Right forelimb (tissue), 1 donor: ENCODE measurements at regions not wholly inside any gene's neighbourhood (a gene's known extent, or its start where the extent isn't known, plus 50 kb on each side); places are given as distances from the start of the nearest gene placed in this dataset.
"Not testable (repeated sequence)": the region's sequence is repeated elsewhere in the genome, so short reads cannot be mapped to it uniquely, and the experiment has no call there.

Source experiments
- DNase-seq: peaks from one replicate; pipeline ENCODE4 v3.0.0-alpha.2; 2018

DNA sequence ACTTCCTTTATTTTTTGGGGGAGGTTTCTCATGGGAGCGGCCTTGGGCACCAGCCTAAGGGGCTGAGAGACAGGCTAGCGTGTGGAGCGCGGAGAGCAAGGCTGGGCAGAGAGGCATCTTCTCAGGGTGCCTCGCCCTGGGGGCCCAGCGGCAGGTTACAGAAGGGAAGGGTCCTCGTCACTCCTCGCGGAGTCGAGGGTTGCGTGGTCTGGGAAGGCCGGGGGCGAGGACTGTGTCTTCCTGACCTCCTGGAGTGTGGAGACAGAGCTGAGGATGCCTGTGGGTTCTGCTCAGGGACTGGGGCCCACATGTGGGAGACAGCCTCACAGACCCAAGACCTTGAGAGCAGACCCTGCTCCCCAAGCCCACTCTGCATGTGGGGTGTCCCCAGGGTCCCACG, 79.6 kb upstream of the LRPAP1 start:
- peak; percentile 10 for DNase-seq

DNA sequence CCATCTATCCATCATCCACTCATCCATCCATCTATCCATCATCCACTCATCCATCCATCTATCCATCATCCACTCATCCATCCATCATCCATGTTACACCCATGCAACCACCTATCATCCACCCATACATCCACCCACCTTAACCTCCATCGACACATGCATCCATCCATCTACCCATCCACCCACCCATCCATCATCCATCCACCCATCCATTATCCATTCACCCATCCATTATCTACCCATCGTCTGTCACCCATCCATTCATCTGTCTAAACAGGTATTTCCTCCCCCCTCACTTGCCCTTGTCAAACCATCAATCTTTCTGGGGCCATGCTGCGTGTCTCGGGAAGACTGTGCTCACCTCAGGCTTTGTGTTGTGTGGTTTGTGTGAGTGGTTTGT, 78.6 kb upstream of the LRPAP1 start:
- DNase-seq, result not testable (repeated sequence)

DNA sequence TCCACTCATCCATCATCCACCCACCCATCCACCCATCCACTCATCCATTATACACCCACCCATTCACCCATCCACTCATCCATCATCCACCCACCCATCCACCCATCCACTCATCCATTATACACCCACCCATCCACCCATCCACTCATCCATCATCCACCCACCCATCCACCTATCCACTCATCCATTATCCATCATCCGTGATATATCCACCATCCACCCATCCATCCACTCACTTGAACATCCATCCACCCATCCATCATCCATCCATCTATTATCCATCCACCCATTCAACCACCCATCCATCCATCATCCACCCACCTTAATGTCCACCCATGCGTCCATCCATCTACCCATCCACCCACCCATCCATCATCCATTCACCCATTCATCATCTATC, 77.7 kb upstream of the LRPAP1 start:
- DNase-seq, result peak; percentile 13

DNA sequence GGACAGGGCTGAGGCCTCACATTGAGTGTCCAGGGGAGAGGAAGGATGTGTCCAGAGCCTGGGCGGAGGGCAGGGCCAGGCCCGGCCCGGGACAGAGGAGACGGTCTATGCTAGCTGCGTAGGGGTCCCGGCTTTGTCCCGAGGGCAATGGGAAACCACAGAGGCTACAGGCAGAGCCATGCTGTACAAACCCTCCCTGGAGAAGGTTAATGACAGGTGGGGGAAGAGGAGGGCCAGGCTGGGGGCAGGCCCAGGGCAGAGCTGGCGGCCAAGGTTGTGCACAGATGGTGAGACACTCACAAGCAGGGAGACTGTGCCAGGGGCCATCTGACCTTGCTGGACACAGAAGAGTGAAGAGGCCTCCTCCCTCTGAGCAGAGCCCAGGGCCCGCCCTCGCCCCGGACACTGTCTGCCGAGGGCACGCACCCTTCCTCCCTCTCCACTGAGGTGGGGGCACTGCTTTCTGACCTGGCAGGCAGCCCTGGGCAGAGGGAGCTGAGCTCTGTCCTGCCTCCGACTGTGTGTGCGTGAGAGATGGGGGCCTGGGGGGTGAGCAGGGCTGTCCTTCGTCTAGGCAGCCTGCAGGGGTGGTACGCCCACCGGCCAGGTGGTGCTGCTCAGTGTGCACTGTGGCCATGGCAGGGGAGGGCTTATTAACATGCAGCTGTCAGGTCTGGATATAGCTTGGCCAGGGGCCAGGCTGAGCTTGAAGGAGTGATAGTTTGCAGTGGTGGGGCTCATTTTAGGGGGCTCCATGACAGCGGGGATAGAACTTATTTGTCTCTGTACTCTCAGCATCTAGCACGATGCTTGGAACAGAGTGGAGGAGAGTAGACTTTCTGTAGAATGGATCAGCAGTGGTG, 75.7 kb upstream of the LRPAP1 start:
- DNase-seq, result peak; percentile 54

DNA sequence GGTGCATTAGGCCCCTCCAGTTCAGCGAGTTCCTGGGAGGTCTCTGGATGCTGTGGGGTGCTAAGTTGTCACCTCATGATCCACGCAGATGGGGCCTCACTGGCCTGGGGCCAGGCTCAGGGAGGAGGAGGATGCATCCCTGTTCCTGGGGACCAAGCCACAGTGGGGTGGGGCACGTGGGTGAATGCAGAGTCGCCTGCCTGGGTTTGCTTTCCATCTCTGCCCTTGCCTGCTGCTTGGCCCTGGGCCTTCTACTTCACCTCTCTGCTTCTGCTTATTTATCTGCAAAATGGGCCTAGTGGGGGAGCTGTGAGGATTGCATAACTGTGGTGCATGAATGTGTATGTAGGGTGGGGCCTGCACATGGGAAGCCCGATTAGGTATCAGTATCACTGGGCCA, 74.6 kb upstream of the LRPAP1 start:
- peak; percentile 41 for DNase-seq

DNA sequence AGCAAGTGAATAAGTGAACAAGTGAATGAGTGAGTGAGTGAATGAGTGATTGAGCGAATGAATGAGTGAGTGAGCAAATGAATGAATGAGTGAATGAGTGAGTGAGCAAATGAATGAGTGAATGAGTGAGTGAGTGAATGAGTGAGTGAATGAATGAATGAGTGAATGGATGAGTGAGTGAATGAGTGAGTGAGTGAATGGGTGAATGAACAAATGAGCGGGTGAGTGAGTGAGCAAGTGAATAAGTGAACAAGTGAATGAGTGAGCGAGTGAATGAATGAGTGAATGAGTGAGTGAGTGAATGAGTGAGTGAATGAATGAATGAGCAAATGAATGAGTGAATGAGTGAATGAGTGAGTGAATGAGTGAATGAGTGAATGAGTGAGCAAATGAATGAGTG, 74.0 kb upstream of the LRPAP1 start:
- DNase-seq, result peak; percentile 9

DNA sequence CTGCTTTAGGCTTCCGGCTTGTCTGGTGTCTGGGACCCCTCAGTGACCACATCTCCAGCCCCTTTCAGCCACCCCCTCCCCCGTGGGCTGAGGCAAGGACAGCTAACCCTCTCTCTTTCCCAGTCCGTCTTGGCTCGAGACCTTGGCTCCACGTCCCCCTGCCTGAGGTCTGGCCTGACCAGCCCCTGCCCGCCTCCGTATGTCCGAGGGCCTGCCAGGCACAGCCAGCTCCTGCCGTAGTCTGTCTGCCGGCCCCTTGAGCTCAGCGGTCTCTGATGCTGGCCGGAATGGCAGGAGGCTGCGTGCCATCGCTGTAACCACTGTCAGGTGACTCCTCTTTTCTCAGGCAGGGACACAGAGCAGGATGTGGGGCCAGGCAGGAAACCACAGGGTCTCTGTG, 73.3 kb upstream of the LRPAP1 start:
- peak; percentile 24 for DNase-seq

DNA sequence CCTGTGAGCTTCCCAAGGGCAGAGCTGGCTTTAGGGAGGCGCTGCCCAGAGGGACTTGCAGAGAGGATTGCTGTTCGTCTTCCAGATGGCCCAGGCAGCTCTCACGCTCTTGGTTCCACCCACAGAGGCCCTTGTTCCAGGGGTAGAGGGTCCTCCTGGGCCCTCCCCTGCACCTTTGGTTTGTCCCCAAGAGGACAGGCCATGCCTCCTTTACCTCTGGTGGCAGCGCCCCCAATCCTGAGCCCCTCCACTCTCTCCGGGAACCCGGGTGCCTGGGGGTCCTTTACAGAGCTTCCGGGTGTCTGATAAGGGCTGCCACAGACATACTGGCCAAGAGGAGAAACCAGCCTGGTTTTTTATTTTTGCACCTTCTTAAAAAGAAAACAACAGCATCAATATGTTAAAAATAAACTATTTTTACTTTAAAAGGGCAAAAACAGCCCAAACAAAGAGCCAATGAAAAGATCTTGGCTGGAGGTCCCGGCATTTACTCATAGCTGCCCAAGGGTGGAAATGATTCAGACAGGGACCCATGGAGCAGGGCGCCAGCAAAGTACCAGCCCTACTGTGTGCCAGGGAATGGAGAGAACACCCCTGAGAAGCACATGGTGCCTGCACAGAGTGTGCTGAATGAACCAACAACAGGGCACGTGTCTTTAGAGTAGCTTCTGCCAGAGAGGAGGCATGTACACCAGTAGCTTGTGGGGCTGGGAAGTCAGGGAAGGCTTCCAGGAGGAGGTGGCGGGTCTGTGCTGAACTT, 70.8 kb upstream of the LRPAP1 start:
- DNase-seq, result not testable (repeated sequence)

DNA sequence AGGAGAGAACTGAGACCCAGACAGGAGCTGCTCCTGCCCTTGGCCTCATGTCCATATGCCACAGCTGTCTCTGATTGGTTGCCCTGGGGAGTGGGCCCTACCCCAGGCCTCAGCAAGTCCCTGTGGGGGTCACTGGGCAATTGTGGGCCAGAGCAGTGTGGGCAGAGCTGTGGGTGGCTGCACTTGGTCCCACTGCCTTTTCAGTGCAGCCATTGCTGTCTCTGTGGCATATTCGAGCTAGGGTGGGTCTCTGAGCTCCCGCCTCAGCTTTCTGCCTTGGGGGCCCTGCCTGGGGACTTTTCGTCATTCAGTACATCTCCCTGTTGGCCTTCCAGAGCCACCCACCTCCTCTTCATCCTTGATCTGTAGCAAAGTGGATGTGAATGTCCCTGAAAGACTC, 69.8 kb upstream of the LRPAP1 start:
- no peak for DNase-seq

DNA sequence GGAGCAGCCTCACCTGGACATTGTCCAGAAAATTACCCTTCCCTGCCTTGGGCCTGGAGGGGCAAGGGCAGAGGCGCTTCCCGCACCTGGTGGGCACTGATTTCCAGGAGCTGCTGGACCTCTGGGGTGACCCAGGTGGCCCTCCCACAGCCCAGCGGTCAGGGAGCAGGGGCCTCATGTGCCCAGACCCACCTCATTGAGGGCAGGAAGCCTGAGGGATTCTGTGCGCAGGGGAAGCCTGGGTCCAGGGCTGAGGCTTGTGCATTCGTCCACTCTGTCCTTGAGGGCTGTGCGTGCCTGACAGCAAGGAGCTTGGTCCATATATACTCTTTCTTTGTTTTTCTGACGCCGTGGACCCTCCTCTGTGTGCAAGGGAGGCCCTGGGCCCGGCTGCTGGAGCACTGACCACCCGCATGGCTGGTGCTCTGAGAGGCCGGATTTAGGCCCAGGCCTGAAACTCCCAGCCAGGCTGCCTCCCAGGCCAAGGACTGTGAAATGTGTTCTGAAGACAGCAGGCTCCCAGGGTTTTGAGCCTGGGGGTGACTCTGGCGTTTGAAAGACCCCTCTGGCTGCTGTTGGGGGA, 69.0 kb upstream of the LRPAP1 start:
- not testable (repeated sequence) for DNase-seq

DNA sequence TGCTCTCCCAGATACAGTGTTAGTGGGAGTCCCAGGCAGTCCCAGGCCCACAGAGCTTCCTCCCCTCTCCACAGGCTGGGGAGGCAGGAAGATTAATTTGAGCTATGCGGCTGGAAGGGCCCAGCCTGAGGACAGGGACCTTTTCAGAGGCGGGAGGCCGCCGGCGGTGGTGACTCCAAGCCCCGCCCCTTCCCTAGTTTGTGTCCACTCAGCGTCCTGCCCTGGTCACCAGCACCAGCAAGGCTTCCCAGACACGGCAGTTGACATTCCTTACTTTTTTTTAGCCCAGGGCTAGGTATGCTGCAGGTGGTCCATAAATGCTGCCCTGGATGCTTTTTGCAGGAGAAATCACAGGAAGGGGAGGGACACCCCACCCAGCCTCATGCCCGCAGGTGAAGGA, 67.7 kb upstream of the LRPAP1 start:
- DNase-seq, result no peak

DNA sequence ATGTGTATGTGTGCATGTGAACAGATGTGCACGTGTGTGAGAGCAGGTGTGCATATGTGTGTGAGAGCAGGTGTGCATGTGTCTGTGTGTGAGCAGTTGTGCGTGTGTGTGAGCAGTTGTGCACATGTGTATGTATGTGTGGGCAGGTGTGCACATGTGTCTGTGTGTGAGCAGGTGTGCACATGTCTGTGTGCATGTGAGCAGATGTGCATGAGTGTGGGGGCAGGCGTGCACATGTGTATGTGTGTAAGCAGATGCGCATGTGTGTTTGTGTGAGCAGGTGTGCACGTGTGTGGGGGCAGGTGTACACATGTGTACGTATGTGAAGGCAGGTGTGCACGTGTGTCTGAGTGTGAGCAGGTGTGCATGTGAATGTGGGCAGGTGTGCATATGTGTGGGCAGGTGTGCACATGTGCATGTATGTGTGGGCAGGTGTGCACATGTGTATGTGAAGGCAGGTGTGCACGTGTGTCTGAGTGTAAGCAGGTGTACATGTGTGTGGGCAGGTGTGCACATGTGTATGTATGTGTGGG, 66.5 kb upstream of the LRPAP1 start:
- DNase-seq, result no peak

DNA sequence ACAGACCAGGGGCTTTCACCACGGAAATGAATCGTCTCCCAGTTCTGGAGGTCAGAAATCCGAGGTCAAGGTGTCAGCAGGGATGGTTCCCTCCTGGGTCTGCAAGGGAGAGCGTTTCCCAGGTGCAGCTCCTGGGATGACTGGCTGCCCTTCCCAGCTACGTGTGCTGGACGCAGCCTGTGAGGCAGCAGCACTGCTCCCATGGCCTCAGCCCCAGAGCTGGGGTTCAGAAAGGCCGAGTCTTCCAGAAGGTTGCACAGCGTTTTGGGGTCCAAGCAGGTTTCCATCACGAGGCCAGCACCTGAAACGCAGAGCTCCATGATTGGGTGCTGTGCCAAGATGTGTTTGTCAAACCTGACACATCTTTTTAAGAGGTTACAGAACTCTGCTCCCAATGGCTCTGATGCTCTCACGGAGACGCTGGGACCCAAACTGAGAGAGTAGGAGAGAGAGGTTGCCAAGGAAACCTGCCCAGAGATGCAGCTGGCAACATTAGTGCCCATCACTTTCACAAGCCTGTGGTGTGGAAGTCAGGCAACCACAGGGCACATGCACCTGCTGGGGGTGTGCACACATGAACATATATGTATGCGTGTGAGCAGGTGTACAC, 65.8 kb upstream of the LRPAP1 start:
- DNase-seq, result not testable (repeated sequence)

DNA sequence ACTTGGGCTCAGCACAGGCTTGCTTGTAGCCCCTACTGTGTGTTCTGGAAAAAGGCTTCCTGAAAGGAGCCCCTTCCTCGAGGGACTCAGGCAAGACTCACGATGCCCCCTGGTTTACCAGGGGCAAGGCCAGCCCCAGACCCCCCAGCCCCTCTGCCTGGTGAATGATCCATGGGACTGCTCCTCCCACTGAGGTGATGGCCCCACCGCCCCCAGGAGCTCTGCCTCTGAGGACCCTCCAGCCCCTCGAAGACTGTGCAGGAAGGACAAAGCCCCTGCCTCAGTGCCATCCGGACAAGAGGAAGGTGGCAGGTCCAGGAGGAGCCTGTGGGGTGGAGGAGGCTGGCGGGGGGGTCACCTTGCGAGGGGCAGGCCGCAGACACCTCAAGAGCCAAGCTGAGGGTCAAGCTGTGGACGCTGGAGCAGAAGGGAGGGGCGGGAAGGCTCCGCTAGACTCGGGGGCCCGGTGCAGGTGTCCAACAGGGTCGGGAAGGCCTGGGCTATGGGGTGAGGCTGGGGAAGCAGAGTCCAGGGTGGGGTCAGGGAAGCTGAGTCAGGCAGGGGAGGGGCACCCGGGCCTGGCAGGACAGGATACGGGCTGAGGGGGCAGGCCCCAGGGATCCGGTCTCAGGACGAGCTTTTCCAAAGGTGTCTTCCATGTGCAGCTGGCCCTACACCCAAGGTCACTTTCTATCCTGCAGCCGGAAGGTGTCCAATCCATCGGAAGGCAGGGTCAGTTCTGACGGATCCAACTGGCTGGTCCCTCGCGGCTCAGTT, 64.9 kb upstream of the LRPAP1 start:
- not testable (repeated sequence) for DNase-seq

DNA sequence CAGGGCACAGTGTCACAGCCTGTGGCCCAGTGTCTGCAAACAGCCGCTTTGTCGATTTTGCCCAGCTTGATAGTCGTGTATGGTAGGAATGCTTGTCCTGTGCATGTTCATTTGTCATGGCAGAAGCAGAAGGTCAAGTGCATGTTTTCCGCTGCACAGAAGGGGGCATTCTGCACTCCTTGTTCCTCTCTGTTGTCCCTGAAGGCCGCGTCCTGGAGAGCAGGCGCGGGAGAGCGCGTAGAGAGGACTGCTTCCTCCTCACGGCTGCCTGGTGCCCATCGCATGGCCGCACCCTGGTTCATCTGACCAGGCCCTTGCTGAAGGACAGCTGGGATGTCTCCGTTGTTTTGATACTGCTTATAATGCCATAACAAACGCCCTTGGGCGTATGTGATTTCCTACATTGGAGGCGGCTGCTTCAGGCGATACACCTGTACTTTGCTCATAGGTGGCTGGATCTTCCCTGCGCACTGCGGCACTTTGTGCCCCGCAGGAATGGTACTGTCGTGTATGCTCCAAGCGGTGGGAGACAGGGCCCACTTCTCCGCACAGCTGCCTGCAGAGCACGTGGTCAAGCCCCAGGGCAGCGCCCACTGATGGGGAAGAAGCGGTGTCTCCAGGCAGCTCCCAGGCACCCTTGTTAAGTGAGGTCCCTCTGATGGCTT, 63.5 kb upstream of the LRPAP1 start:
- not testable (repeated sequence) for DNase-seq

DNA sequence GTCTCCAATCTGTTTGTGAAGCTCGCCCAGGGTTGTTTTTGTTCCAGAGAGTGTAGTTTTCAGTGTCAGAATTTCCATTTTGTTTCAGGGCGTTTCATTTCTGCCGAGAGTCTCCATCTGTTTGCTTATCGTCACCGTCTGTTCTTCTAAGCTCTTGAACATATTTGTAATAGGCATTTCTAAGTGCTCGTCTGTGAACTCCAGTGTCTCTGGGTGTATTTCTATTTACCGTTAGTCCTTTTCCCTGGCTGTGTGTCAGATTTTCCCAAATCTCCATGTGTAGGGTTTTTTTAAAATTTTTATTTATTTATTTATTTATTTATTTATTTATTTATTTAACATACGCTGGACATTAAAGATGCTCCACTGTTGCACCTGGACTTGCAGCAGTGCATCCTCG, 62.5 kb upstream of the LRPAP1 start:
- DNase-seq, result not testable (repeated sequence)

DNA sequence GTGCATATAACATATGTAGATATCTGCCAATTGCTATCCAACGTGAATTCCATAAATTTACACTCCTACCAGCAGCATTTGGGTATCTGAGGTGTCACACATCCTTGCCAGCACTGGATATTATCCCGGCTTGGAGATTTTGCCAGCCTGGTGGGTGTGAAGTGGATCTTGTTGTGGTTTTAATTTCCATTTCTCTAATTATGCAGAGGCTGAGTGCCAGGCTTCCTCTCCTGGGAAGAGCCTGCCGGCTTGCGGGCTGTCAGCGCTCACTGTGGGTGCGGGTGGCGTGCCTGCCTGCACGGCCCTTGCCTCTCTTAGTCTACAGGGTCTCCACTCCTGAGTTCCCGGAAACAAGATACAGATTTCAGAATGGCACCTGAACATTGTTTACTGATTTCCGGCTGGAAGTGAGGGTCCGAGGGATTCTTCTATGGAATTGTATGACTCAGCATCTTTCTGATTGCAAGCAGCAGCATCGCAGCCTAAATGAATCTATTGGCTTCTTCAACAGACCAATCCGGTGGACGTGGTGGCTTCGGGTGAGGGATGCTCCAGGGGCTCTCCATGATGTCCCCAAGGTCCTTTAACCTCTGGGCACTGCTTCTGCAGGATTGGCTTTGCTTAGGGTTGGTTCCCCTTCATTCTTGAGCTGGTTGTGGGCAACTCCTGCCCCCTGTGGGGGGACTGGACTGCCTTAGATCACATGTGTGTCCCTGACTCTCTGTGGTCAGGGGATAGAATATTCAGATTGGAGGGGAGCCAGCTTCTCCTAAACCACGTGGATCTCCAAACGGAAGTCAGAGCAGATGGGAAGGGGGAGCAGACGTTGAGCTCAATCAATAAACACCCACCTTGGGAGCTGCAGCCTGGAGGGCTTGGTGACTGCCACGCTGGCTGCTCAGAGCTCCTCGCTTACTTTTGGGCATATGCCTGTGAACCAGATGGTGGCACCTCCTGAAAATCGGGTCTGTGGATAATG, 58.0 kb upstream of the LRPAP1 start:
- not testable (repeated sequence) for DNase-seq

DNA sequence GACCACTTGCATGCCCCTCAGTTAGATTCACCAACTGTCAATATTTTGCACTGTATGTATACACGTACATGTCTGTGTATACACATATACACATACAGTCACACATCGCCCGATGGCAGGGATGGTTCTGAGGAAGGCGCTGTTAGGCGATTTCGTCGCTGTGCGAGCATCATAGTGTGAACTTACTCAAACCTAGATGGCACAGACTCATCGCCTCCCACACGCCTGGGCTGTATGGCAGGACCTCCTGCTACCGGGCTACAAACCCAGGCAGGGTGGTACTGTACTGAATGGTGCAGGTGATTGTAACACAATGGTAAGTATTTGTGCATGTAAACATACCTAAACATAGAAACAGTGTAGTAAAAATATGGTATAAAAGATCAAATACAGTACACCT, 57.2 kb upstream of the LRPAP1 start:
- DNase-seq, result not testable (repeated sequence)

DNA sequence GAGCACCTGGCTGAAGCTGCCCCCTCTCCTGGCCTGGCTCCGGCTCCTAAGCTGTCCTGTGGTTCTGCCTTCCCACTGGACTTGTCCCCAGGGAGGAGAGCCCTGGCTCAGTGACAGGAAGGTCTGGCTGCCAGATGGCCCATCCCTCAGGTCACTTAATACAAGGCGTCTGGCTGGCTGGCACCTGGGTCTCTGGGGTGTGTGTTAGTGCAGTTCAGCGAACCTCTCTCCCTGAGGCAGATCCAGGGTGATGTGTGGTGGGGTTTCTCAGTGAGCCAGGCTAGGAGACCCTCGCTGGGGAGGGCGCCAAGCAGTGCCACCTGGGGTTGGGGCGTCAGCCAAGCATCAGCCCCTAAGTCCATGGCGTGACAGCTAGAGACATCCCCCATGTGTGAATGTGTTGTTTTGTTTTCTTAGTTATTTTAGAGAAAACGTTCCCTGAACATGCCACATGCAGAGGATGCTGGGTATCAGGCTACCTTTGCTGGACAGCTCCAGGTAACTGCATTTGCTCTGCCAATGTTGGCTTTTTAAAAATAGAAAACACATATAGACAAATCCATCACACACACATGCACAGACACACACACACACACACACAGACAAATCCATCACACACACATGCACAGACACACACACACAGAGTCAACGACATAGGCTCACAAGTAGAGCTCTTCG, 56.4 kb upstream of the LRPAP1 start:
- not testable (repeated sequence) for DNase-seq

DNA sequence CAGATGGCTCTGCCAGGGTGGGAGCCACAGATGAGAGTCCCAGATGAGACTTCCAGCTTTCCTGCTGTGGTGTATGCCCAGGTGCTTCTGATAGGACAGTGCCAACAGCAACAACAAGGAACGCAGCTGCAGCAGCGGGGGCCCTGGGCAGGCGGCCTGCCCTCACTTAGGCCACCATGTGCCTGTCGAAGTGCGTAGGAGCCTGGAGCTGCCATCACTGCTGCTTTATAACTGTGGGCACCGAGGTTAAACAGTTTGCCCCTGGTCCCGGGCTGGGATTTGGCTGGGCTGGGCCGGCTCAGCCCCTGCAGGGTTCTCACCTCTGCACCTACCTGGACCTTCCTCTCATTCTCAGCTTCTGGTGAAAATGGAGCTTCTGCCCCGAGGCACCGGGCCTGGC, 54.4 kb upstream of the LRPAP1 start:
- DNase-seq, result not testable (repeated sequence)
